ENCODE measurements at regions not wholly inside any gene's neighbourhood (a gene's known extent, or its start where the extent isn't known, plus 50 kb on each side); places are given as distances from the start of the nearest gene placed in this dataset.

GRCh38 chr3:146335386-146335785, 84.5 kb upstream of the PLSCR4 start:
- no peak for DNase-seq
- CTCF ChIA-PET: no interaction called here
- Mint-ChIP-seq H3K27ac (no peak overlapping the region), H3K27me3 (ENCODE audit: low read depth) (no peaks in the 10 kb centered on the region), H3K36me3 (ENCODE audit: low read depth) (no peaks in the 10 kb centered on the region), H3K9me3 (no peaks in the 10 kb centered on the region), H3K4me1 (ENCODE audit: low read depth) (no peaks in the 10 kb centered on the region), H3K4me3 (no peak overlapping the region)
- intact Hi-C loops (cut with micrococcal nuclease): no loop called here

DNA sequence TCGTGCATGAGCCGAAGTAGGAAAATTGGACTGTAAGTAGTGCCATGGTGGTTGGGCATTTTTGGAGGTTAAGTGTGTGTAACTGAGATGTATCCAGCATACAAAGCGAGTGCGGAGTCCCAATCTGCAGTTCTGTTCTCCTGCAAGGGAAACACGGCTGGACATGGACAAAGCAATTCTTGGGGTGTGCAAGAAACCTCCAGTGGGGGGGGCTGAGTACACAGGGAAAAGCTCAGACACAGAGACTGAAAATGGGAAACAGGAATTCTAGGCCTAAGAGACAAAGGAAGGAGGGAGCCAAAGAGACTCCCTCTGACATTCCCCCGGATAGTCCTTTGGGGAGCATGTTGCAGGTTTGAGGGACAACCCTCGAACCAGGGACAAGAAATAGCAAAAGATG, 83.2 kb upstream of the PLSCR4 start:
- no peaks in the 10 kb centered on the region for H3K9me3 Mint-ChIP-seq
- no peaks in the 10 kb centered on the region for H3K27me3 Mint-ChIP-seq (ENCODE audit: low read depth)
- no peak for DNase-seq
- H3K4me1 Mint-ChIP-seq (ENCODE audit: low read depth): no peaks in the 10 kb centered on the region
- H3K36me3 Mint-ChIP-seq (ENCODE audit: low read depth): no peaks in the 10 kb centered on the region
- intact Hi-C loops (cut with micrococcal nuclease): loop anchor here (1.0 kb wide), 1 partner anchor 243 kb away; no protein-coding TSS in a partner anchor
- CTCF ChIA-PET: no interaction called here
- H3K27ac Mint-ChIP-seq: no peak overlapping the region
- H3K4me3 Mint-ChIP-seq: no peak overlapping the region

GRCh38 chr3:146331967-146332366, 81.1 kb upstream of the PLSCR4 start:
- Mint-ChIP-seq H3K27ac (no peak overlapping the region), H3K9me3 (no peaks in the 10 kb centered on the region), H3K4me3 (no peak overlapping the region), H3K36me3 (ENCODE audit: low read depth) (no peaks in the 10 kb centered on the region), H3K27me3 (ENCODE audit: low read depth) (peaks cover 3% of the 10 kb centered on the region), H3K4me1 (ENCODE audit: low read depth) (no peaks in the 10 kb centered on the region)
- intact Hi-C loops (cut with micrococcal nuclease): no loop called here
- CTCF ChIA-PET: no interaction called here
- DNase-seq: no peak

GRCh38 chr3:146326875-146327543, 76.1 kb upstream of the PLSCR4 start:
- no peaks in the 10 kb centered on the region for H3K4me1 Mint-ChIP-seq (ENCODE audit: low read depth)
- CTCF ChIA-PET: interaction anchor here (0.7 to 1.4 kb wide), 7 partner anchors 32 to 263 kb away, joined by 3 to 10 read pairs (median 3); no protein-coding TSS in a partner anchor
- H3K4me3 Mint-ChIP-seq: no peak overlapping the region
- no peak overlapping the region for H3K27ac Mint-ChIP-seq
- peaks cover 6% of the 10 kb centered on the region for H3K27me3 Mint-ChIP-seq (ENCODE audit: low read depth)
- intact Hi-C loops (cut with micrococcal nuclease): loop anchor here (1.0 kb wide), 3 partner anchors 108 to 262 kb away; no protein-coding TSS in a partner anchor
- no peaks in the 10 kb centered on the region for H3K36me3 Mint-ChIP-seq (ENCODE audit: low read depth)
- no peaks in the 10 kb centered on the region for H3K9me3 Mint-ChIP-seq
- DNase-seq: no peak

- H3K4me1 Mint-ChIP-seq (ENCODE audit: low read depth): no peaks in the 10 kb centered on the region
These were observed 74.3 kb upstream of the PLSCR4 start for GRCh38 chr3:146325170-146325569.

DNA sequence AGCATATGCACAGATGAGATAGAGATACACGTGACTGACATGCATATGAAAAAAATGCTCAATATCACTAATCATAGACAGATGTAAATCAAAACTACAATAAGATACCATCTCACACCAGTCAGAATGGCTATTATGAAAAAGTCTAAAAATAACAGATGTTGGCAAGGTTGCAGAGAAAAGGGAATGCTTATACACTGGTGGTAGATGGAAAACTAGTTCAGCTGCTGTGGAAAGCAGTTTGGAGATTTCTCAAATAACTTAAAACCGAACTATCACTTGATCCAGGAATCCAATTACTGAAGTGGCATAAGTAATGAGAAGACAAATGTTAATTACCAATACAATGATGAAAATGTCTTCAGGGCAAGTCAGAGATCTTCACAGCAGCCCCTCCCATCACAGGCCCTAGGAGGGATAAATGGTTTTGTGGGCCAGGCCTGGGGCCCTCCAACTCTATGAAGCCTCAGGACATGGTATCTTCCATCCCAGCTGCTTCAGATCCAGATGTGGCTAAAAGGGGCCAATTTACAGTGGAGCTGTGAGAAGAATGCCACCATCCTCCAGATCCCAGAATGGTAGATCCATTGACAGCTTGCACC, 71.4 kb upstream of the PLSCR4 start:
- no peak for DNase-seq
- H3K9me3 Mint-ChIP-seq: no peaks in the 10 kb centered on the region
- H3K4me3 Mint-ChIP-seq: no peak overlapping the region
- no peaks in the 10 kb centered on the region for H3K4me1 Mint-ChIP-seq (ENCODE audit: low read depth)
- H3K36me3 Mint-ChIP-seq (ENCODE audit: low read depth): no peaks in the 10 kb centered on the region
- no peak overlapping the region for H3K27ac Mint-ChIP-seq
- intact Hi-C loops (cut with micrococcal nuclease): no loop called here
- peaks cover 3% of the 10 kb centered on the region for H3K27me3 Mint-ChIP-seq (ENCODE audit: low read depth)
- CTCF ChIA-PET: no interaction called here

More at GRCh38 chr3:146325170-146325569, 74.3 kb upstream of the PLSCR4 start:
- Mint-ChIP-seq H3K9me3 (no peaks in the 10 kb centered on the region), H3K27ac (no peak overlapping the region), H3K36me3 (ENCODE audit: low read depth) (no peaks in the 10 kb centered on the region), H3K4me3 (no peak overlapping the region), H3K27me3 (ENCODE audit: low read depth) (peaks cover 6% of the 10 kb centered on the region)
- CTCF ChIA-PET: no interaction called here
- intact Hi-C loops (cut with micrococcal nuclease): no loop called here
- no peak for DNase-seq

- CTCF ChIA-PET: interaction anchor here (0.7 kb wide), 1 partner anchor 417 kb away, joined by 3 read pairs; no protein-coding TSS in a partner anchor
These were observed 64.0 kb upstream of the PLSCR4 start for GRCh38 chr3:146314871-146315270.

GRCh38 chr3:146313746-146314111, 62.8 kb upstream of the PLSCR4 start:
- DNase-seq: no peak
- peaks cover 16% of the 10 kb centered on the region for H3K27me3 Mint-ChIP-seq (ENCODE audit: low read depth)
- intact Hi-C loops (cut with micrococcal nuclease): no loop called here
- CTCF ChIA-PET: interaction anchor here (0.5 to 1.1 kb wide), 3 partner anchors 124 to 1520 kb away, joined by 3 read pairs; no protein-coding TSS in a partner anchor
- H3K9me3 Mint-ChIP-seq: peaks cover 3% of the 10 kb centered on the region
- no peak overlapping the region for H3K27ac Mint-ChIP-seq
- H3K4me3 Mint-ChIP-seq: no peak overlapping the region
- no peaks in the 10 kb centered on the region for H3K36me3 Mint-ChIP-seq (ENCODE audit: low read depth)
- no peaks in the 10 kb centered on the region for H3K4me1 Mint-ChIP-seq (ENCODE audit: low read depth)

More at GRCh38 chr3:146314871-146315270, 64.0 kb upstream of the PLSCR4 start:
- H3K27ac Mint-ChIP-seq: no peak overlapping the region
- no peaks in the 10 kb centered on the region for H3K36me3 Mint-ChIP-seq (ENCODE audit: low read depth)
- intact Hi-C loops (cut with micrococcal nuclease): no loop called here
- peaks cover 16% of the 10 kb centered on the region for H3K27me3 Mint-ChIP-seq (ENCODE audit: low read depth)
- H3K9me3 Mint-ChIP-seq: peaks cover 3% of the 10 kb centered on the region
- H3K4me1 Mint-ChIP-seq (ENCODE audit: low read depth): no peaks in the 10 kb centered on the region
- no peak for DNase-seq
- no peak overlapping the region for H3K4me3 Mint-ChIP-seq

DNA sequence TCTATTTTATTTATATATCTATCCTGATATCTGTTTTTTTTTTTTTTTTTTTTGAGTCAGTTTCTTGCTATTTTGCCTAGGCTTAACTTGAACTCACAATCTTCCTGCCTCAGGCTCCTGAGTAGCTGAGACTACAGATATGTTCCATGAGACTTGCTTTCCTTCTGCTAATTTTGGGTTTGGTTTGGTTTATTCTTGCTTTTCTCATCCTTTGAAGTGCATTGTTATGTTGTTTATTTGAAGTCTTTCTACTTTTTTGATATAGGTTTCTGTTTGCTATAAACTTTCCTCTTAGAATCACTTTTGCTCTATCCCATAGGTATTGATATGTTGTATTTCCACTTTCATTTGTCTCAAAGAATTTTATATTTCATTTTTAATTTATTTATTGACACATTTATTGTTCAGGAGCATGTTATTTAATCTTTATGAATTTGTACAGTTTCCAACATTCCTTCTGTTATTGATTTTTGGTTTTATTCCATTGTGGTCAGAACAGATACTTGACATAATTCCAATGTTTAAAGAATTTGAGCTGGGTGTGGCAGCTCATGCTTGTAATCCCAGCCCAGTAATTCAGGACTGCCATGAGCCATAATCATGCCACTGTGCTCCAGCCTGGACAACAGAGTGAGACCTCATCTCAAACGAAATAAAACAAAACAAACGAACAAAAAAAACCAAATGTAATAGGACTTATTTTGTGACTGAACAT, 62.3 kb upstream of the PLSCR4 start:
- intact Hi-C loops (cut with micrococcal nuclease): no loop called here
- H3K36me3 Mint-ChIP-seq (ENCODE audit: low read depth): no peaks in the 10 kb centered on the region
- H3K9me3 Mint-ChIP-seq: peaks cover 3% of the 10 kb centered on the region
- CTCF ChIA-PET: interaction anchor here (0.5 to 1.1 kb wide), 2 partner anchors 123 to 1520 kb away, joined by 3 read pairs; no protein-coding TSS in a partner anchor
- H3K4me3 Mint-ChIP-seq: no peak overlapping the region
- H3K4me1 Mint-ChIP-seq (ENCODE audit: low read depth): no peaks in the 10 kb centered on the region
- H3K27ac Mint-ChIP-seq: no peak overlapping the region
- DNase-seq: no peak
- H3K27me3 Mint-ChIP-seq (ENCODE audit: low read depth): peaks cover 16% of the 10 kb centered on the region

DNA sequence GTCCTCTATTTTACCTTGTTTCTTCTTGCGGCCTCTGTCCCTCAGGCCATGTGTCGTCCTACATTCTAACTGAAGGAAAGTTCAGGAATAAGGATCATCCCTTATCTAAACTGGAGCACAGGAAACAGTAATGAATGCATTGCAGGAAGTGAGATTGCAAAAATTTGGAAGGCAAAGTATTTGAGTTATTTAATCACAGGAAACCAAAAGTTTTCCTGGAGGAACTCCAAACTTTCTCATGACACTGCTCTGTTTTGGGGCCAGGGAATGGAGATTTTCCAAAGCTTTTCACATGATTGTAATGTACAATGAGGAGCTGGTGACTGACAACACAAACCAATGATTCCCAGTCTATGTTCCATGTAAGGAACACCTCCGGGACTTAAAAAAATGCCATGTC, 57.8 kb upstream of the PLSCR4 start:
- no peak for DNase-seq
- CTCF ChIA-PET: no interaction called here
- Mint-ChIP-seq H3K27ac (no peak overlapping the region), H3K4me1 (ENCODE audit: low read depth) (no peaks in the 10 kb centered on the region), H3K36me3 (ENCODE audit: low read depth) (no peaks in the 10 kb centered on the region), H3K4me3 (no peak overlapping the region), H3K9me3 (peaks cover 3% of the 10 kb centered on the region), H3K27me3 (ENCODE audit: low read depth) (peaks cover 7% of the 10 kb centered on the region)
- intact Hi-C loops (cut with micrococcal nuclease): no loop called here

DNA sequence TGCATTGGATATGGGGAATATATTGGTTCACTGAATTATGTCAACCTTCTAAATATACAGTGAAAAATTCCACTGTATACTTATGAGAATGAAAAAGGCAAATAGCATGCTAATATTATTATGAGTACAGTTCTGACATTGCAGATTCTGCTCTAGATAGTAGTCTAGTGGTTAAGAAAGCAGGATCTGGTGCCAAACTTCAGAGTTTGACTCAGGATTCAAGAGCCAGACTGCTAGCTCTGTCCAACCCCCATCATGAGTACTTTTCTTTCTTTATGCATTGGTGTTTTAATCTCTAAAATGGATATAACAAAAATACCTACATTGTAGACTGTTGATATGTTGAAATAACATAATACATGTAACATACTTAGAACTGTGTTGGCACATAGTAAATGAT, 57.3 kb upstream of the PLSCR4 start:
- DNase-seq: no peak
- CTCF ChIA-PET: no interaction called here
- Mint-ChIP-seq H3K9me3 (peaks cover 3% of the 10 kb centered on the region), H3K36me3 (ENCODE audit: low read depth) (no peaks in the 10 kb centered on the region), H3K27me3 (ENCODE audit: low read depth) (peaks cover 7% of the 10 kb centered on the region), H3K27ac (no peak overlapping the region), H3K4me1 (ENCODE audit: low read depth) (no peaks in the 10 kb centered on the region), H3K4me3 (no peak overlapping the region)
- intact Hi-C loops (cut with micrococcal nuclease): no loop called here

GRCh38 chr3:146307456-146307725, 56.5 kb upstream of the PLSCR4 start:
- no peak overlapping the region for H3K4me3 Mint-ChIP-seq

More at GRCh38 chr3:146307456-146307725, 56.5 kb upstream of the PLSCR4 start:
- H3K4me1 Mint-ChIP-seq (ENCODE audit: low read depth): no peaks in the 10 kb centered on the region
- DNase-seq: no peak
- H3K27ac Mint-ChIP-seq: no peak overlapping the region
- H3K9me3 Mint-ChIP-seq: peaks cover 3% of the 10 kb centered on the region
- no peaks in the 10 kb centered on the region for H3K36me3 Mint-ChIP-seq (ENCODE audit: low read depth)
- intact Hi-C loops (cut with micrococcal nuclease): no loop called here
- H3K27me3 Mint-ChIP-seq (ENCODE audit: low read depth): peaks cover 6% of the 10 kb centered on the region
- CTCF ChIA-PET: no interaction called here
